ENCODE measurements at regions not wholly inside any gene's neighbourhood (a gene's known extent, or its start where the extent isn't known, plus 50 kb on each side); places are given as distances from the start of the nearest gene placed in this dataset.

- TF ChIP-seq CTCF (IDR thresholded peaks at IDR 0.05) (no peak), POLR2A (IDR thresholded peaks at IDR 0.05) (no peak), POLR2AphosphoS5 (IDR thresholded peaks at IDR 0.05) (no peak)
Observed at GRCh38 chr3:124542214-124542869, 187.9 kb upstream of the UMPS start.
